K562 (cell line): ENCODE measurements at regions not wholly inside any gene's neighbourhood (a gene's known extent, or its start where the extent isn't known, plus 50 kb on each side); places are given as distances from the start of the nearest gene placed in this dataset.

ENCODE experiments used
- POLR2B ChIP-seq: fragments of 450-650 bp; IDR thresholded peaks from 2 replicates; pipeline ENCODE4 v1.6.1; 2018; ENCODE audit warnings: low read depth; ENCODE audit not compliant: partially characterized antibody
- RB1 ChIP-seq: fragments of 450-650 bp; IDR thresholded peaks from 2 replicates; pipeline ENCODE4 v1.6.1; 2017; ENCODE audit warnings: low read depth, mild to moderate bottlenecking
- TCF7L2 ChIP-seq: fragments of 150-350 bp; IDR thresholded peaks from 2 replicates; pipeline ENCODE4 v1.6.1; 2016; ENCODE audit warnings: low read depth, mild to moderate bottlenecking, low read length, moderate library complexity
- ZNF830 ChIP-seq: fragments of 250-450 bp; sonication (Bioruptor Pico); IDR thresholded peaks from 2 replicates; pipeline ENCODE4 v1.5.0; 2021; ENCODE audit warnings: mild to moderate bottlenecking
- ZSCAN29 ChIP-seq: fragments of 450-650 bp; IDR thresholded peaks from 2 replicates; pipeline ENCODE4 v1.6.1; 2017
- ZSCAN32 ChIP-seq: fragments of 450-650 bp; formaldehyde crosslinking; IDR thresholded peaks from 2 replicates; pipeline ENCODE4 v1.4.0; 2020; ENCODE audit warnings: mild to moderate bottlenecking, moderate library complexity
- TF ChIP-seq, protein P1 (sequence below), 3 experiments: fragments of 200-800 bp in 1 of 3; sonication (Bioruptor generic) in 1 of 3; sonication (generic) in 1 of 3; formaldehyde crosslinking in 1 of 3; IDR thresholded peaks; 2 replicates each; pipeline versions ENCODE4 v1.6.1 to v1.8.0; 2016 to 2022; ENCODE audit warnings: mild to moderate bottlenecking in 2 of 3, missing compliant biosample characterization in 2 of 3, missing genetic modification characterization in 2 of 3, missing genetic modification reagents in 1 of 3
- TF ChIP-seq, protein P2 (sequence below): fragments of 450-650 bp; IDR thresholded peaks from 2 replicates; pipeline ENCODE4 v1.6.1; 2017; ENCODE audit warnings: antibody characterized with exemption, mild to moderate bottlenecking
- TF ChIP-seq, protein P3 (sequence below): fragments of 150-350 bp; conservative IDR thresholded peaks from 2 replicates; pipeline ENCODE4 v1.6.1; 2014; ENCODE audit warnings: low read length
- TF ChIP-seq, protein P4 (sequence below): fragments of 200-800 bp; sonication (Bioruptor generic); IDR thresholded peaks from 2 replicates; pipeline ENCODE4 v1.6.1; 2017; ENCODE audit warnings: missing genetic modification characterization, missing compliant biosample characterization
- TF ChIP-seq, protein P5 (sequence below), 3 experiments: IDR thresholded peaks in 2 of 3; conservative IDR thresholded peaks in 1 of 3; 2 replicates each; pipeline ENCODE4 v1.5.1; 2011 to 2012; ENCODE audit warnings: low read length in 3 of 3, mild to moderate bottlenecking in 3 of 3, control low read depth in 2 of 3, improper control_type of control experiment in 1 of 3, inconsistent platforms in 1 of 3, low read depth in 1 of 3, mixed read lengths in 1 of 3, moderate library complexity in 1 of 3; ENCODE audit not compliant: insufficient read depth in 2 of 3

DNA sequence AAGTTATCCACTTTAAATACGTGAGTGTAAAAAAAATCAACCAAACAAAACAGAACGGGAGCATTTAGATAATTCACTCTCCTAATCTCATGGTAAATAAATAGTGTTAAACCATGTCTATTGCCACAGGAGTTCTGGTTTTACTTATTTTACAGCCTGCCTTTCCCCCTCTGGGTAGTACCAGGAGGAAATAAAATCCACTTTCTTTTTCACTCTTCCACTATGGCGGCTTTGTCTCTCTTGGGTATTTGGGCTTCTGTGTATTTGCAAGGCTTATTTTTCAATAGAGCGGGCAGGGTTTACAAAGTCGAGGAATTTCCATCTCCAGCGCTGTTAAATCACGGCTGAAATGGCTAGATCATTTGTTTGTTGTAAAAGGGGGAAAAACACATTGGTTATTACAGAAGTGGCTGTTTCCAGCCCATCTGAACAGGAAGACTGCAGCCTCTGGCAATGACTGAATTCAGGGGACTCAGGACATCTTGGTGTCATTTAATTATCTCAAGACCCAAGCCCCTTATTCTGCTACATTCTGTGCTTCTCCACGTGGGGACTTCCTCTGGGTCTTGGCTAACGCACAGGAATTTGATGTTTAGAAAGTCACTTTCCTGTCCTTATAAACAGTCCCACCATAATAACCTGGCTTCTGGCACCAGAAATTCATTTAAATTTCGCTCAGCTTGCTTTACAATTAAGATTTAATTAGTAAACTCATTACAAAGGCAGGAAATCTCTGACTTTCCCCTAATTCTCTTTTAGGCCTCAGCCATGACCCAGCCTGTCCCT lies 323.9 kb downstream of the GATA3 start (continued):
- TF ChIP-seq, protein P1, sequence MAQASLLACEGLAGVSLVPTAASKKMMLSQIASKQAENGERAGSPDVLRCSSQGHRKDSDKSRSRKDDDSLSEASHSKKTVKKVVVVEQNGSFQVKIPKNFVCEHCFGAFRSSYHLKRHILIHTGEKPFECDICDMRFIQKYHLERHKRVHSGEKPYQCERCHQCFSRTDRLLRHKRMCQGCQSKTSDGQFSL (CRISPR knock-in tag; IDR thresholded peaks at IDR 0.05), result no peak
- TF ChIP-seq, protein P1 (tag; IDR thresholded peaks at IDR 0.05), result no peak
- TF ChIP-seq, protein P2, sequence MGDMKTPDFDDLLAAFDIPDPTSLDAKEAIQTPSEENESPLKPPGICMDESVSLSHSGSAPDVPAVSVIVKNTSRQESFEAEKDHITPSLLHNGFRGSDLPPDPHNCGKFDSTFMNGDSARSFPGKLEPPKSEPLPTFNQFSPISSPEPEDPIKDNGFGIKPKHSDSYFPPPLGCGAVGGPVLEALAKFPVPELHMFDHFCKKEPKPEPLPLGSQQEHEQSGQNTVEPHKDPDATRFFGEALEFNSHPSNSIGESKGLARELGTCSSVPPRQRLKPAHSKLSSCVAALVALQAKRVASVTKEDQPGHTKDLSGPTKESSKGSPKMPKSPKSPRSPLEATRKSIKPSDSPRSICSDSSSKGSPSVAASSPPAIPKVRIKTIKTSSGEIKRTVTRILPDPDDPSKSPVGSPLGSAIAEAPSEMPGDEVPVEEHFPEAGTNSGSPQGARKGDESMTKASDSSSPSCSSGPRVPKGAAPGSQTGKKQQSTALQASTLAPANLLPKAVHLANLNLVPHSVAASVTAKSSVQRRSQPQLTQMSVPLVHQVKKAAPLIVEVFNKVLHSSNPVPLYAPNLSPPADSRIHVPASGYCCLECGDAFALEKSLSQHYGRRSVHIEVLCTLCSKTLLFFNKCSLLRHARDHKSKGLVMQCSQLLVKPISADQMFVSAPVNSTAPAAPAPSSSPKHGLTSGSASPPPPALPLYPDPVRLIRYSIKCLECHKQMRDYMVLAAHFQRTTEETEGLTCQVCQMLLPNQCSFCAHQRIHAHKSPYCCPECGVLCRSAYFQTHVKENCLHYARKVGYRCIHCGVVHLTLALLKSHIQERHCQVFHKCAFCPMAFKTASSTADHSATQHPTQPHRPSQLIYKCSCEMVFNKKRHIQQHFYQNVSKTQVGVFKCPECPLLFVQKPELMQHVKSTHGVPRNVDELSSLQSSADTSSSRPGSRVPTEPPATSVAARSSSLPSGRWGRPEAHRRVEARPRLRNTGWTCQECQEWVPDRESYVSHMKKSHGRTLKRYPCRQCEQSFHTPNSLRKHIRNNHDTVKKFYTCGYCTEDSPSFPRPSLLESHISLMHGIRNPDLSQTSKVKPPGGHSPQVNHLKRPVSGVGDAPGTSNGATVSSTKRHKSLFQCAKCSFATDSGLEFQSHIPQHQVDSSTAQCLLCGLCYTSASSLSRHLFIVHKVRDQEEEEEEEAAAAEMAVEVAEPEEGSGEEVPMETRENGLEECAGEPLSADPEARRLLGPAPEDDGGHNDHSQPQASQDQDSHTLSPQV, result no peak
- TF ChIP-seq TCF7L2 (no peak), ZSCAN32 (CRISPR knock-in tag) (no peak), ZNF830 (CRISPR knock-in tag) (no peak), POLR2B (no peak), ZSCAN29 (no peak), RB1 (no peak)
- TF ChIP-seq, protein P3, sequence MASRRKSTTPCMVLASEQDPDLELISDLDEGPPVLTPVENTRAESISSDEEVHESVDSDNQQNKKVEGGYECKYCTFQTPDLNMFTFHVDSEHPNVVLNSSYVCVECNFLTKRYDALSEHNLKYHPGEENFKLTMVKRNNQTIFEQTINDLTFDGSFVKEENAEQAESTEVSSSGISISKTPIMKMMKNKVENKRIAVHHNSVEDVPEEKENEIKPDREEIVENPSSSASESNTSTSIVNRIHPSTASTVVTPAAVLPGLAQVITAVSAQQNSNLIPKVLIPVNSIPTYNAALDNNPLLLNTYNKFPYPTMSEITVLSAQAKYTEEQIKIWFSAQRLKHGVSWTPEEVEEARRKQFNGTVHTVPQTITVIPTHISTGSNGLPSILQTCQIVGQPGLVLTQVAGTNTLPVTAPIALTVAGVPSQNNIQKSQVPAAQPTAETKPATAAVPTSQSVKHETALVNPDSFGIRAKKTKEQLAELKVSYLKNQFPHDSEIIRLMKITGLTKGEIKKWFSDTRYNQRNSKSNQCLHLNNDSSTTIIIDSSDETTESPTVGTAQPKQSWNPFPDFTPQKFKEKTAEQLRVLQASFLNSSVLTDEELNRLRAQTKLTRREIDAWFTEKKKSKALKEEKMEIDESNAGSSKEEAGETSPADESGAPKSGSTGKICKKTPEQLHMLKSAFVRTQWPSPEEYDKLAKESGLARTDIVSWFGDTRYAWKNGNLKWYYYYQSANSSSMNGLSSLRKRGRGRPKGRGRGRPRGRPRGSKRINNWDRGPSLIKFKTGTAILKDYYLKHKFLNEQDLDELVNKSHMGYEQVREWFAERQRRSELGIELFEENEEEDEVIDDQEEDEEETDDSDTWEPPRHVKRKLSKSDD, result no peak
- TF ChIP-seq, protein P4, sequence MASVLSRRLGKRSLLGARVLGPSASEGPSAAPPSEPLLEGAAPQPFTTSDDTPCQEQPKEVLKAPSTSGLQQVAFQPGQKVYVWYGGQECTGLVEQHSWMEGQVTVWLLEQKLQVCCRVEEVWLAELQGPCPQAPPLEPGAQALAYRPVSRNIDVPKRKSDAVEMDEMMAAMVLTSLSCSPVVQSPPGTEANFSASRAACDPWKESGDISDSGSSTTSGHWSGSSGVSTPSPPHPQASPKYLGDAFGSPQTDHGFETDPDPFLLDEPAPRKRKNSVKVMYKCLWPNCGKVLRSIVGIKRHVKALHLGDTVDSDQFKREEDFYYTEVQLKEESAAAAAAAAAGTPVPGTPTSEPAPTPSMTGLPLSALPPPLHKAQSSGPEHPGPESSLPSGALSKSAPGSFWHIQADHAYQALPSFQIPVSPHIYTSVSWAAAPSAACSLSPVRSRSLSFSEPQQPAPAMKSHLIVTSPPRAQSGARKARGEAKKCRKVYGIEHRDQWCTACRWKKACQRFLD (CRISPR knock-in tag), result no peak
- TF ChIP-seq, protein P5, sequence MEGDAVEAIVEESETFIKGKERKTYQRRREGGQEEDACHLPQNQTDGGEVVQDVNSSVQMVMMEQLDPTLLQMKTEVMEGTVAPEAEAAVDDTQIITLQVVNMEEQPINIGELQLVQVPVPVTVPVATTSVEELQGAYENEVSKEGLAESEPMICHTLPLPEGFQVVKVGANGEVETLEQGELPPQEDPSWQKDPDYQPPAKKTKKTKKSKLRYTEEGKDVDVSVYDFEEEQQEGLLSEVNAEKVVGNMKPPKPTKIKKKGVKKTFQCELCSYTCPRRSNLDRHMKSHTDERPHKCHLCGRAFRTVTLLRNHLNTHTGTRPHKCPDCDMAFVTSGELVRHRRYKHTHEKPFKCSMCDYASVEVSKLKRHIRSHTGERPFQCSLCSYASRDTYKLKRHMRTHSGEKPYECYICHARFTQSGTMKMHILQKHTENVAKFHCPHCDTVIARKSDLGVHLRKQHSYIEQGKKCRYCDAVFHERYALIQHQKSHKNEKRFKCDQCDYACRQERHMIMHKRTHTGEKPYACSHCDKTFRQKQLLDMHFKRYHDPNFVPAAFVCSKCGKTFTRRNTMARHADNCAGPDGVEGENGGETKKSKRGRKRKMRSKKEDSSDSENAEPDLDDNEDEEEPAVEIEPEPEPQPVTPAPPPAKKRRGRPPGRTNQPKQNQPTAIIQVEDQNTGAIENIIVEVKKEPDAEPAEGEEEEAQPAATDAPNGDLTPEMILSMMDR (IDR thresholded peaks at IDR 0.05 in 2 of 3, conservative IDR thresholded peaks at IDR 0.05 in 1 of 3; ENCODE audit: insufficient read depth in 2 of 3, low read depth in 1 of 3, low read length in 3 of 3), result no peak
